SIG-M5 treated with dmso at 0.1 percent for 504 hours (cell line): ENCODE measurements at regions not wholly inside any gene's neighbourhood (a gene's known extent, or its start where the extent isn't known, plus 50 kb on each side); places are given as distances from the start of the nearest gene placed in this dataset.
A peak's percentile ranks its signal among the peaks of the same experiment; 100 is the strongest.

Source experiments
- DNase-seq: peaks from one replicate; lab custom pipeline; 2025; ENCODE audit not compliant: unreplicated experiment; lab: John Stamatoyannopoulos, UW

GRCh38 chr3:27591312-27592210 lies 107.4 kb upstream of the SLC4A7 start:
- DNase-seq, result no peak

GRCh38 chr3:27590437-27591298 lies 106.5 kb upstream of the SLC4A7 start:
- peak; percentile 75 for DNase-seq

- DNase-seq, result no peak
Observed at GRCh38 chr3:27589795-27590194, 105.6 kb upstream of the SLC4A7 start.

- no peak for DNase-seq
Observed at GRCh38 chr3:27585429-27585828, 101.2 kb upstream of the SLC4A7 start.

- no peak for DNase-seq
Observed at GRCh38 chr3:27584874-27585273, 100.7 kb upstream of the SLC4A7 start.

GRCh38 chr3:27581852-27582251 lies 97.7 kb upstream of the SLC4A7 start:
- no peak for DNase-seq

- DNase-seq, result no peak
Observed at GRCh38 chr3:27578032-27578431, 93.8 kb upstream of the SLC4A7 start.

GRCh38 chr3:27577504-27577903 lies 93.3 kb upstream of the SLC4A7 start:
- DNase-seq, result no peak

GRCh38 chr3:27576171-27576570 lies 92.0 kb upstream of the SLC4A7 start:
- no peak for DNase-seq

GRCh38 chr3:27575499-27575898 lies 91.3 kb upstream of the SLC4A7 start:
- no peak for DNase-seq

GRCh38 chr3:27574438-27574795 lies 90.2 kb upstream of the SLC4A7 start:
- no peak for DNase-seq

GRCh38 chr3:27573780-27574437 lies 89.7 kb upstream of the SLC4A7 start:
- DNase-seq, result no peak

GRCh38 chr3:27573138-27573537 lies 89.0 kb upstream of the SLC4A7 start:
- no peak for DNase-seq

- no peak for DNase-seq
Observed at GRCh38 chr3:27571345-27571744, 87.2 kb upstream of the SLC4A7 start.

GRCh38 chr3:27570421-27571106 lies 86.4 kb upstream of the SLC4A7 start:
- DNase-seq, result no peak

- no peak for DNase-seq
Observed at GRCh38 chr3:27568393-27568792, 84.2 kb upstream of the SLC4A7 start.

- DNase-seq, result no peak
Observed at GRCh38 chr3:27567251-27567650, 83.1 kb upstream of the SLC4A7 start.

GRCh38 chr3:27565201-27565852 lies 81.1 kb upstream of the SLC4A7 start:
- DNase-seq, result no peak

GRCh38 chr3:27561576-27561975 lies 77.4 kb upstream of the SLC4A7 start:
- no peak for DNase-seq

GRCh38 chr3:27560484-27561056 lies 76.4 kb upstream of the SLC4A7 start:
- peak; percentile 95 for DNase-seq
